ENCODE measurements at regions not wholly inside any gene's neighbourhood (a gene's known extent, or its start where the extent isn't known, plus 50 kb on each side); places are given as distances from the start of the nearest gene placed in this dataset.

GRCh38 chr10:47133871-47134570, 166.0 kb upstream of the GDF10 start:
- no peak for DNase-seq (ENCODE audit: low read depth)
- no peak for TF ChIP-seq CTCF (IDR thresholded peaks at IDR 0.05; ENCODE audit: low read length, missing control alignments)
- H3K4me3 ChIP-seq (replicated peaks; ENCODE audit: low read depth, low read length) = no peak overlapping the region

GRCh38 chr10:47136866-47137265, 163.1 kb upstream of the GDF10 start:
- peak; percentile 46 for DNase-seq (ENCODE audit: low read depth)
- TF ChIP-seq CTCF (IDR thresholded peaks at IDR 0.05; ENCODE audit: low read length, missing control alignments) = no peak
- no peak overlapping the region for H3K4me3 ChIP-seq (replicated peaks; ENCODE audit: low read depth, low read length)

GRCh38 chr10:47137311-47137851, 162.6 kb upstream of the GDF10 start:
- TF ChIP-seq CTCF (IDR thresholded peaks at IDR 0.05; ENCODE audit: low read length, missing control alignments) = no peak
- H3K4me3 ChIP-seq (replicated peaks; ENCODE audit: low read depth, low read length) = no peak overlapping the region
- DNase-seq (ENCODE audit: low read depth) = peak; percentile 85

GRCh38 chr10:47139121-47139520, 160.9 kb upstream of the GDF10 start:
- no peak for DNase-seq (ENCODE audit: low read depth)
- no peak overlapping the region for H3K4me3 ChIP-seq (replicated peaks; ENCODE audit: low read depth, low read length)
- TF ChIP-seq CTCF (IDR thresholded peaks at IDR 0.05; ENCODE audit: low read length, missing control alignments) = no peak

GRCh38 chr10:47140761-47141348, 159.1 kb upstream of the GDF10 start:
- no peak for DNase-seq (ENCODE audit: low read depth)
- TF ChIP-seq CTCF (IDR thresholded peaks at IDR 0.05; ENCODE audit: low read length, missing control alignments) = no peak
- H3K4me3 ChIP-seq (replicated peaks; ENCODE audit: low read depth, low read length) = no peak overlapping the region

GRCh38 chr10:47141349-47141748, 158.6 kb upstream of the GDF10 start:
- no peak for DNase-seq (ENCODE audit: low read depth)
- TF ChIP-seq CTCF (IDR thresholded peaks at IDR 0.05; ENCODE audit: low read length, missing control alignments) = no peak
- no peak overlapping the region for H3K4me3 ChIP-seq (replicated peaks; ENCODE audit: low read depth, low read length)

All from fibroblast of pulmonary artery (primary cell).